CD4-positive, alpha-beta T cell (primary cell): ENCODE measurements at regions not wholly inside any gene's neighbourhood (a gene's known extent, or its start where the extent isn't known, plus 50 kb on each side); places are given as distances from the start of the nearest gene placed in this dataset.

ENCODE experiments used
- ATAC-seq: fragments of 200-7000 bp; cut with Tn5 transposase; one replicate; pipeline ENCODE4 v1.10.0; 2022; ENCODE audit warnings: mild to moderate bottlenecking; ENCODE audit not compliant: poor library complexity
- CTCF ChIA-PET: fragments of 350-600 bp; sonication (Branson Sonifier 250); formaldehyde crosslinking; loops from one replicate; lab custom pipeline; 2021; ENCODE audit warnings: antibody characterized with exemption, inconsistent platforms; lab: Charles Lee
- POLR2A ChIA-PET: fragments of 350-600 bp; sonication (Branson Sonifier 250); formaldehyde crosslinking; loops from one replicate; lab custom pipeline; 2021; ENCODE audit warnings: antibody characterized with exemption, inconsistent platforms; lab: Charles Lee
- DNase-seq, 14 experiments: peaks; one replicate each; pipeline ENCODE4 v3.0.0-alpha.2; 2013 to 2020; ENCODE audit warnings: mixed read lengths in 2 of 14
- H3K27ac ChIP-seq, 2 donors: one replicate each; pipeline versions ENCODE4 v1.5.1 to v1.7.0; 2013; ENCODE audit warnings: low read length in 2 of 2, low read depth in 1 of 2, mild to moderate bottlenecking in 1 of 2
- H3K27me3 ChIP-seq, 2 experiments: 1 replicate in 1 of 2; 2 replicates in 1 of 2; pipeline versions ENCODE4 v1.6.1 to v1.7.0; 2013; ENCODE audit warnings: low read length in 2 of 2, control low read depth in 1 of 2, mild to moderate bottlenecking in 1 of 2, moderate library complexity in 1 of 2; ENCODE audit not compliant: insufficient read depth in 2 of 2, control insufficient read depth in 1 of 2
- H3K36me3 ChIP-seq: one replicate; pipeline ENCODE4 v1.6.1; 2013; ENCODE audit warnings: low read length, control low read depth; ENCODE audit not compliant: insufficient read depth
- H3K4me1 ChIP-seq: one replicate; pipeline ENCODE4 v1.6.1; 2013; ENCODE audit warnings: low read length, control low read depth; ENCODE audit not compliant: insufficient read depth
- H3K4me3 ChIP-seq: one replicate; pipeline ENCODE4 v1.5.1; 2013; ENCODE audit warnings: mild to moderate bottlenecking, low read length, moderate library complexity
- H3K9me3 ChIP-seq, 2 experiments: 1 replicate in 1 of 2; 2 replicates in 1 of 2; pipeline versions ENCODE4 v1.6.1 to v1.7.0; 2013; ENCODE audit warnings: low read length in 2 of 2, mild to moderate bottlenecking in 2 of 2, control low read depth in 1 of 2, moderate library complexity in 1 of 2; ENCODE audit not compliant: control insufficient read depth in 1 of 2, insufficient read depth in 1 of 2
- H3K27ac Mint-ChIP-seq: one replicate; pipeline ENCODE4 v1.8.0; 2020; ENCODE audit warnings: mixed read lengths
- H3K27me3 Mint-ChIP-seq: one replicate; pipeline ENCODE4 v1.8.0; 2021; ENCODE audit warnings: mixed read lengths
- H3K36me3 Mint-ChIP-seq: one replicate; pipeline ENCODE4 v1.8.0; 2021; ENCODE audit warnings: low read depth, mixed read lengths
- H3K4me1 Mint-ChIP-seq: one replicate; pipeline ENCODE4 v1.8.0; 2021; ENCODE audit warnings: low read depth, mixed read lengths
- H3K4me3 Mint-ChIP-seq: one replicate; pipeline ENCODE4 v1.8.0; 2020; ENCODE audit warnings: mild to moderate bottlenecking, mixed read lengths
- H3K9me3 Mint-ChIP-seq: one replicate; pipeline ENCODE4 v1.8.0; 2020; ENCODE audit warnings: mixed read lengths
- intact Hi-C, 2 experiments: fragments of 100-400 bp; cut with DNase I in 1 of 2; cut with micrococcal nuclease in 1 of 2; formaldehyde crosslinking; loops; one replicate each; pipeline versions ENCODE4 v1.15.1 to v1.9.0; 2023 to 2025; cut with DNase I, micrococcal nuclease
- TF ChIP-seq, protein P1 (sequence below): fragments of 200-600 bp; IDR thresholded peaks from one replicate; pipeline ENCODE4 v1.8.0; 2022; ENCODE audit warnings: antibody characterized with exemption, mild to moderate bottlenecking

DNA sequence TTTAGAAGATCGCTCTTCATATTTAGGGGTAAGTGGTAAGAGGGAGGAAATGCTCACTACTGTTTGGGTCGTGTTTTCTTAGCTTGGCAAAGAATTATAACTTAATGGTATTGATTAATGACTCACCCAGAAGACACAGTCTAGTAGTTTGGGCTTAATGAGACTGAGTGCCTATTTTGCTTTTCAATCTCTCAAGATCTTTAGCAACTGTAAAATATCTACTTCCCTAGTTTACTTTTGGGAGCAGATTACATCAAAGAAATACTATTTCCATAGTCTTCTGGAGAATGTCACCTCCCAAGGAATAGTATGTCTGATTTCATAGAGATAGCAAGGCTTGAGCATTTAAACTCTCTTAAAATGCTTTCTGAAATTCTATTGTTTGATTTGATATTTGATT lies 100.5 kb upstream of the SLC25A13 start:
- H3K36me3 ChIP-seq, result no peaks in the 10 kb centered on the region
- Mint-ChIP-seq H3K27me3 (peaks cover 18% of the 10 kb centered on the region), H3K4me3 (no peak overlapping the region), H3K9me3 (no peaks in the 10 kb centered on the region), H3K36me3 (no peaks in the 10 kb centered on the region), H3K27ac (no peak overlapping the region), H3K4me1 (no peaks in the 10 kb centered on the region)
- CTCF ChIA-PET, result no interaction called here
- DNase-seq (no peak), ATAC-seq (no peak)
- H3K4me1 ChIP-seq, result no peaks in the 10 kb centered on the region
- H3K27ac ChIP-seq, result no peak overlapping the region
- POLR2A ChIA-PET, result no interaction called here
- H3K9me3 ChIP-seq, result no peaks in the 10 kb centered on the region
- TF ChIP-seq, protein P1, sequence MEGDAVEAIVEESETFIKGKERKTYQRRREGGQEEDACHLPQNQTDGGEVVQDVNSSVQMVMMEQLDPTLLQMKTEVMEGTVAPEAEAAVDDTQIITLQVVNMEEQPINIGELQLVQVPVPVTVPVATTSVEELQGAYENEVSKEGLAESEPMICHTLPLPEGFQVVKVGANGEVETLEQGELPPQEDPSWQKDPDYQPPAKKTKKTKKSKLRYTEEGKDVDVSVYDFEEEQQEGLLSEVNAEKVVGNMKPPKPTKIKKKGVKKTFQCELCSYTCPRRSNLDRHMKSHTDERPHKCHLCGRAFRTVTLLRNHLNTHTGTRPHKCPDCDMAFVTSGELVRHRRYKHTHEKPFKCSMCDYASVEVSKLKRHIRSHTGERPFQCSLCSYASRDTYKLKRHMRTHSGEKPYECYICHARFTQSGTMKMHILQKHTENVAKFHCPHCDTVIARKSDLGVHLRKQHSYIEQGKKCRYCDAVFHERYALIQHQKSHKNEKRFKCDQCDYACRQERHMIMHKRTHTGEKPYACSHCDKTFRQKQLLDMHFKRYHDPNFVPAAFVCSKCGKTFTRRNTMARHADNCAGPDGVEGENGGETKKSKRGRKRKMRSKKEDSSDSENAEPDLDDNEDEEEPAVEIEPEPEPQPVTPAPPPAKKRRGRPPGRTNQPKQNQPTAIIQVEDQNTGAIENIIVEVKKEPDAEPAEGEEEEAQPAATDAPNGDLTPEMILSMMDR, result no peak
- peaks cover 0 to 3% of the 10 kb centered on the region in 2 experiments for H3K27me3 ChIP-seq
- H3K4me3 ChIP-seq, result no peak overlapping the region
- intact Hi-C loops, result no loop called here

DNA sequence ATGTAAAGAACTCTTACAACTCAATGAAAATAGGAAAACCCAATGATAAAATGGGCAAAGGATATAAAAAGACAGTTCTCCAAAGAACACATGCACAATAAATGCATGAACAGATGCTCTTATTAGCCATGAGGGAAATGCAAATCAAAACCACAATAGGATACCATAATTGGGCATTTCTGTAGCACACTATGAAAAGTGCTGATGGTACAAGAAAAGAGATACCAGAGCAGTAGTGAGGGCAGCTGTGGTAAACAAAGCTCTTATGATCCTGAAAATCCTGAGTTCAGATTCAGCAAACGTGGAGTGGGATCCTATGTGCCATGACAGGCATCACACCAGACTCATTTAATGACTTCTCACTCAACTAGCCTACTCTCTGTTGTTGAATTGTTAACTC lies 96.7 kb upstream of the SLC25A13 start:
- no peak for DNase-seq
- H3K27me3 ChIP-seq, result peaks cover 0 to 3% of the 10 kb centered on the region in 2 experiments
- intact Hi-C loops, result loop anchor here (5.0 to 10.0 kb wide), 2 partner anchors 606 to 609 kb away; partner anchors contain the start of gene DLX5 (in 1 of the 2)

DNA sequence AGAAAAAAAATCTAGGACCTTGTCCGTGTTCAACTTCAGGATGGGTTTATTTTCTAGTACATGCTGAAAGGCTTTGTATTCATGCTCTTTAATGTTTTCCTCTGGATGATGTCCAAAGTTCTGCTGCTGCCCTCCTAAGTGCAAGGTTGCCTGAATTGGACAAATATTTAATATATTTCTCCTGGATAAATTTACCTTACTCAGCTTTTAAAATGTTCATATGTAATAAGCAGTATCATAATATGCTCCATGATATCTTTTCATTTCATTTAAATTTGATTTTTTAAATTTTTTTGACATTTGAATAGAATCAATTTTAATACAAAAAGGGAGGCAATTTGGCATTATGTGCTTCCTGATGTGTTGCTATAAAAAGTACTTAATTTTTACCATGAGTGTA lies 95.9 kb upstream of the SLC25A13 start:
- TF ChIP-seq, protein P1, result no peak
- ChIA-PET CTCF (no interaction called here), POLR2A (no interaction called here)
- ATAC-seq (no peak), DNase-seq (no peak)
- peaks cover 0 to 1% of the 10 kb centered on the region in 2 experiments for H3K27me3 ChIP-seq
- H3K27ac ChIP-seq, result no peak overlapping the region
- Mint-ChIP-seq H3K27me3 (peaks cover 10% of the 10 kb centered on the region), H3K4me1 (no peaks in the 10 kb centered on the region), H3K27ac (no peak overlapping the region), H3K4me3 (no peak overlapping the region), H3K9me3 (no peaks in the 10 kb centered on the region), H3K36me3 (no peaks in the 10 kb centered on the region)
- intact Hi-C loops, result loop anchor here (5.0 to 10.0 kb wide), 2 partner anchors 607 to 610 kb away; partner anchors contain the start of gene DLX5 (in 1 of the 2)
- H3K9me3 ChIP-seq, result no peaks in the 10 kb centered on the region
- H3K4me1 ChIP-seq, result no peaks in the 10 kb centered on the region
- H3K36me3 ChIP-seq, result no peaks in the 10 kb centered on the region
- H3K4me3 ChIP-seq, result no peak overlapping the region

More for the DNA sequence above, 96.7 kb upstream of the SLC25A13 start:
- H3K36me3 Mint-ChIP-seq, result no peaks in the 10 kb centered on the region
- no peaks in the 10 kb centered on the region for H3K4me1 ChIP-seq
- POLR2A ChIA-PET, result no interaction called here
- H3K4me1 Mint-ChIP-seq, result no peaks in the 10 kb centered on the region
- no peak overlapping the region for H3K4me3 ChIP-seq
- ATAC-seq, result no peak
- no peaks in the 10 kb centered on the region for H3K36me3 ChIP-seq
- TF ChIP-seq, protein P1, result no peak
- CTCF ChIA-PET, result no interaction called here
- no peaks in the 10 kb centered on the region for H3K9me3 ChIP-seq
- H3K9me3 Mint-ChIP-seq, result no peaks in the 10 kb centered on the region
- peaks cover 10% of the 10 kb centered on the region for H3K27me3 Mint-ChIP-seq
- no peak overlapping the region for H3K27ac Mint-ChIP-seq
- H3K4me3 Mint-ChIP-seq, result no peak overlapping the region
- no peak overlapping the region for H3K27ac ChIP-seq
